ENCODE measurements at regions not wholly inside any gene's neighbourhood (a gene's known extent, or its start where the extent isn't known, plus 50 kb on each side); places are given as distances from the start of the nearest gene placed in this dataset.

- DNase-seq (ENCODE audit: low read depth): no peak
Measured at GRCh38 chr1:94734963-94735901, 84.9 kb upstream of the SLC44A3 start.

DNA sequence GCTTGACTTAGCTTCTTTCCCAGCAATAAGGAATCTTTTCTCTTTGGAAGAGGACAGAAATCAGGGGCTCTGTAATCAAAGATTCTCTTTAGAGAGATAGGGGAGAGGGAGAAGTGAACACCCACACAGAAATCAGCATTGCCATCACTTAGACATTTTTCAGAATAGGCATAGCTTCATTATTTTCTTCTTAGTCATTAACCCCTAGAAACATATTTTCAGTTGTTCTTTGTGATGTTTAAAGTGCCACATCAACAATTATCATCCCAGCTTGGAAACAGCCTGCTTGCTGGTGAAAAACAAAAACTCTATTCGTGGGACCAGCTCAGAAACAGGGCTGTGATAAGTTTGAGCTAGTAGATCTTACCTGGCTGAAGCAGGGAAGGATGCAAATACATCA, 88.3 kb upstream of the SLC44A3 start:
- DNase-seq (ENCODE audit: low read depth): no peak

DNA sequence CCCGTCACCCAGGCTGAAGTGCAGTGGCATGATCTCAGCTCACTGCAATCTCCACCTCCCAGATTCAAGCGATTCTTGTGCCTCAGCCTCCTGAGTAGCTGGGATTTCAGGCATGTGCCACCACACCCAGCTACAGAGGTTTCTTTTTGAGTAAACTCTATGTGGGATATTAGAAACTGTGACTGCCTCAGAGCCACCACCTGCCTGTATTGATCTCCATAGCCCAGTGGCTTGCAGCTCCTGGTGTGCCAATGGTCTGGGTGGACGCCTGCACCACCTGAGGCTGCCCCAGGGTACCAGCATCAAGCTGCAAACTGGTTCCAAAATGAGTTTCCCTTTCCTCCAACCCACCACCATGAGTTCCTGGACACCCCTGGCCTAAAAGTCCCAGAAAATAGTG, 89.7 kb upstream of the SLC44A3 start:
- no peak for DNase-seq (ENCODE audit: low read depth)

DNA sequence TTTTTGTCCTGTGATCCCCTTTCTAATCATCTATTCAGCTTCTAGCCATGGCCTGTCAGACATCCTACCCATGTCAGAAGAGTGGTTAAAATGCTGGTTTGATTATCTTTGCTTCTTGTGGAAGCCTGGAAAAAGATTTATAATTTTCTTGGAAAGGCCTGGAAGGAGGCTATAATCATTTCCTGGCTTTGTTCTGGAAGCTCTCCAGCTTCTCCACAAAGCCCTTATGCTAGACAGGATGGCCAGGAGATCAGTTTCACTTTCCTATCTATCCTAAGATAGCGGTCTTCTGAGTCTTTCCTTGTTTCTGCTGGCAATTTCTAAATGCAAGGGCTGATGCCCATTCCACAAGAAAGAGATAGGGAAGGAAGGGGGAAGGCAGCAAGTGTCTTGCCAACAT, 90.9 kb upstream of the SLC44A3 start:
- DNase-seq (ENCODE audit: low read depth): peak; percentile 79

GRCh38 chr1:94727846-94728715, 92.1 kb upstream of the SLC44A3 start:
- no peak for DNase-seq (ENCODE audit: low read depth)

GRCh38 chr1:94726981-94727685, 93.0 kb upstream of the SLC44A3 start:
- DNase-seq (ENCODE audit: low read depth): no peak

- DNase-seq (ENCODE audit: low read depth): no peak
Measured at GRCh38 chr1:94725566-94725965, 94.6 kb upstream of the SLC44A3 start.

DNA sequence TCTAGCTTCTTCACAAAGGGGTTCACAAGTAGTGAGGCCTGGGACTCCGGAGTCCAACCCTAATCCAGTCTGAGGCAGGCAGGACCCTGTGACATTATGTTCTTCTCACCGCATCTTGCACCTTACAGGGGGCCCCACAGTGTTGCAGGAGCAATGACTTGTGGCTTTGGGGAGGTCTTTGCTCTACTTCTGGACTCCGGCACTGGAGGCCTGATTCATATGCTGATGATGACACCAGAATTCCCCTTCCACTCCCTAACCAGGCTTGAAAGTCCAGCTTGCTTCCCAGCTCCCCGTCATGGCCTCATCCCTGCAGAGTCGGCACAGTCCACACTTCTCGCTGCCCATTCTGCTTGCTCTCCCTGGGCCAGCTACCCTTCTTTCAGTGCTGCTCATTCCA, 96.3 kb upstream of the SLC44A3 start:
- no peak for DNase-seq (ENCODE audit: low read depth)

GRCh38 chr1:94723463-94723862, 96.7 kb upstream of the SLC44A3 start:
- DNase-seq (ENCODE audit: low read depth): no peak

DNA sequence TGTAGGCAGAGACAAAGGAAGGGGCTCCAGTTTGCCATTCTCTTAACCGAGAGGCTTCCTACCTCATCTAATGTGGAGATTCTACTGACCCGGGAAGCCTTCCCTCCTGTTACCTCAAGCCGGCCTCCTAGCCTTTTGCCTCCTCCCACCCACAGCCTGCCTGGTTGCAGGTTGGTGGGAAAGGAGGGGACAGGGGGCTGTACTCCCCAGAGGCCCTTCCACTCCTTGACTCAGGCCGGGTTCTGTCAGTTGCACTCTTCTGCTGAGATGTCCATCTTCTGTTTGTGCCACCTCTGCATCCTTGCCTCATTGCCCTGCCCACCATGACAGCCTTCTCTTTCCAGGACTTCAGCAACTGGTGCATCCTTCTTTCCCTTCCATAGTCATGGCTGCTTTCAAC, 98.0 kb upstream of the SLC44A3 start:
- DNase-seq (ENCODE audit: low read depth): no peak

GRCh38 chr1:94721240-94721639, 98.9 kb upstream of the SLC44A3 start:
- no peak for DNase-seq (ENCODE audit: low read depth)

GRCh38 chr1:94719926-94720793, 100.0 kb upstream of the SLC44A3 start:
- no peak for DNase-seq (ENCODE audit: low read depth)

- DNase-seq (ENCODE audit: low read depth): no peak
Measured at GRCh38 chr1:94716965-94717364, 103.2 kb upstream of the SLC44A3 start.

GRCh38 chr1:94715321-94715720, 104.8 kb upstream of the SLC44A3 start:
- no peak for DNase-seq (ENCODE audit: low read depth)

DNA sequence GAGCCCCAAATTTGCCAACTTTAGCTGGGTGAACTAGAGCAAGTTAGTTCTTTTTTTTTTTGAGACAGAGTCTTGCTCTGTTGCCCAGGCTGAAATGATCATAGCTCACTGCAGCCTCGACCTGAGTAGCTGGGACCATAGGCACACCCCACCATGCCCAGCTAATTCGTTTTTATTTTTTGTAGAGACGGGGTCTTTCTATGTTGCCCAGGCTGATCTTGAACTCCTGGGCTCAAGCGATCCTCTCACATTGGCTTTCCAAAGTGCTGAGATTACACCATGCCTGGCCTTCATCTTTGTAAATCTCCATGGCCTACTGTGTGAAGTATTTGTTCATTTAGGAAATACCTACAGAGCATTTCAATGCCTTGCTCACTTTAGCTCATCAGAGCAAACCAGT, 105.6 kb upstream of the SLC44A3 start:
- DNase-seq (ENCODE audit: low read depth): no peak

DNA sequence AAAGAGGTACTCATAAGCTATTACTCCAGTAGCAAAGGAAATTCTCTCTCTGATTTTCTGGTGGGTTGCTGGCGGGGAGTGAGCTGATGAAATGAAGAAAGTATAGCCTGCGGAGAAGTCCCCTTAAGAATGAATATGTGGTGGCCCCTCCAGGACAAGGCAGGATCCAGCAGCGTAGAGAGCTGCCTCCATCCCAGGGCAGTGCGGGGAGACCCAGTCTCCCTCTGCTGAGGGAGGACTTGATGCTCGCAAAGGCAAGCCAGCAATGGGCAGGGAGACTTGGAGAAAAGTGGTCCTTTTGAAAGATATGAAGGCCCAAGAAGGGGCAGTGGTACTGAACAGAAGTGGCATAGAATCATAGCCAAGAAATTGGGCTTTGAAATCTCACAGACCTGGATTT, 106.0 kb upstream of the SLC44A3 start:
- DNase-seq (ENCODE audit: low read depth): no peak

GRCh38 chr1:94713472-94714141, 106.5 kb upstream of the SLC44A3 start:
- peak; percentile 98 for DNase-seq (ENCODE audit: low read depth)

DNA sequence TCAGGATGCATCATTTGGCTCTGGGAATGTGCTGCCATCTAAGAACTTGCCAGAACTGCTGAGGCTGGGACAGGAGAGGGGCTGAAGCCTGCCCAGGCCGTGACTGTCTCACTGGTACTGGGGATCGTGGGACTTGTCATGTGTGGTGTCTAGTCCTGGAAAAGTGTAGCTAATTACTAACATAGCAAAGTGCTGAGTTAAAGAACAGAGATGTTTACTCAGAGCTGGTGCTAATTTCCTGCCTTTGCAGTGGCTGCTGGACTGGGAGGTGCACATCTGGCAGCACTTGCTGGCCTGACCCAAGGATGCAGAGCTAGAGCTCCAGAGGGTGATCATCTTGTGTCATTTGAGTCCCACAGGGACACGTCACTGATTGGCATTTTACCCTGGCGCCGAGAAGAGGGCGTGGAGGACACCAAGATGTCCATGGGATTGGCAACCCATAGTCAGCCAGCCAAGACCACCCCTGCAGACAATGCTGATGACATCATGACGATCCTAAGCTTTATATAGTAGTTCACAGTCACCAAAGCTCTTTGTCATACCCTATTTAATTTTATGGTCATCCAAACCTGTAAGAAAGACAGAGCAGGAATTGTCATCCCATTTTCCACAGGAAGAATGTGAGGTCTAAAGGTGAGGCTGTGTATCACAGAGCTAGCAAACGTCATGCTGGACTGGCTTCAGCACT, 110.1 kb upstream of the SLC44A3 start:
- no peak for DNase-seq (ENCODE audit: low read depth)

- no peak for DNase-seq (ENCODE audit: low read depth)
Measured at GRCh38 chr1:94708811-94709210, 111.3 kb upstream of the SLC44A3 start.

- no peak for DNase-seq (ENCODE audit: low read depth)
Measured at GRCh38 chr1:94708299-94708685, 111.9 kb upstream of the SLC44A3 start.

Data from GM04504 (cell line).